ENCODE measurements at regions not wholly inside any gene's neighbourhood (a gene's known extent, or its start where the extent isn't known, plus 50 kb on each side); places are given as distances from the start of the nearest gene placed in this dataset.

- Mint-ChIP-seq H3K27me3 (ENCODE audit: insufficient read depth) (no peaks in the 10 kb centered on the region), H3K4me1 (ENCODE audit: low read depth) (peaks cover 33% of the 10 kb centered on the region), H3K9me3 (no peaks in the 10 kb centered on the region), H3K4me3 (no peak overlapping the region), H3K36me3 (ENCODE audit: low read depth) (no peaks in the 10 kb centered on the region), H3K27ac (no peak overlapping the region)
- TF ChIP-seq CTCF (IDR thresholded peaks at IDR 0.05) = no peak
- no peak for DNase-seq
Observed at GRCh38 chr3:112742934-112743333, 102.0 kb upstream of the CCDC80 start.

GRCh38 chr3:112741983-112742382 is 101.0 kb upstream of the CCDC80 start:
- Mint-ChIP-seq H3K27me3 (ENCODE audit: insufficient read depth) (no peaks in the 10 kb centered on the region), H3K4me3 (no peak overlapping the region), H3K4me1 (ENCODE audit: low read depth) (peaks cover 36% of the 10 kb centered on the region), H3K9me3 (no peaks in the 10 kb centered on the region), H3K27ac (no peak overlapping the region), H3K36me3 (ENCODE audit: low read depth) (no peaks in the 10 kb centered on the region)
- no peak for TF ChIP-seq CTCF (IDR thresholded peaks at IDR 0.05)
- no peak for DNase-seq

GRCh38 chr3:112740835-112741234 is 99.9 kb upstream of the CCDC80 start:
- Mint-ChIP-seq H3K4me1 (ENCODE audit: low read depth) (peaks cover 39% of the 10 kb centered on the region), H3K4me3 (no peak overlapping the region), H3K27me3 (ENCODE audit: insufficient read depth) (peaks cover 2% of the 10 kb centered on the region), H3K27ac (no peak overlapping the region), H3K36me3 (ENCODE audit: low read depth) (no peaks in the 10 kb centered on the region), H3K9me3 (no peaks in the 10 kb centered on the region)
- no peak for TF ChIP-seq CTCF (IDR thresholded peaks at IDR 0.05)
- no peak for DNase-seq

GRCh38 chr3:112739252-112739965 is 98.5 kb upstream of the CCDC80 start:
- Mint-ChIP-seq H3K9me3 (no peaks in the 10 kb centered on the region), H3K36me3 (ENCODE audit: low read depth) (no peaks in the 10 kb centered on the region), H3K27me3 (ENCODE audit: insufficient read depth) (peaks cover 2% of the 10 kb centered on the region), H3K4me3 (0 out of 2 replicates have a peak overlapping the region, but pooled peaks have one; percentile 7), H3K27ac (peak overlapping the region; percentile 44), H3K4me1 (ENCODE audit: low read depth) (peaks cover 45% of the 10 kb centered on the region)
- peak; percentile 29; the same call in 1 of the 2 replicates for TF ChIP-seq CTCF (IDR thresholded peaks at IDR 0.05)
- peak; percentile 54 for DNase-seq

- Mint-ChIP-seq H3K4me1 (ENCODE audit: low read depth) (peaks cover 43% of the 10 kb centered on the region), H3K4me3 (no peak overlapping the region), H3K36me3 (ENCODE audit: low read depth) (no peaks in the 10 kb centered on the region), H3K27ac (no peak overlapping the region), H3K27me3 (ENCODE audit: insufficient read depth) (peaks cover 2% of the 10 kb centered on the region), H3K9me3 (no peaks in the 10 kb centered on the region)
- no peak for TF ChIP-seq CTCF (IDR thresholded peaks at IDR 0.05)
- DNase-seq = no peak
Observed at GRCh38 chr3:112738366-112738765, 97.4 kb upstream of the CCDC80 start.

All from HFFc6 (cell line).